HPDE6-E6E7 (cell line): ENCODE measurements at regions not wholly inside any gene's neighbourhood (a gene's known extent, or its start where the extent isn't known, plus 50 kb on each side); places are given as distances from the start of the nearest gene placed in this dataset.
"Not testable (repeated sequence)": the region's sequence is repeated elsewhere in the genome, so short reads cannot be mapped to it uniquely, and the experiment has no call there.

Source experiments
- DNase-seq: peaks from one replicate; pipeline ENCODE4 v3.0.0; 2011; ENCODE audit warnings: missing footprints; ENCODE audit errors: extremely low spot score

DNA sequence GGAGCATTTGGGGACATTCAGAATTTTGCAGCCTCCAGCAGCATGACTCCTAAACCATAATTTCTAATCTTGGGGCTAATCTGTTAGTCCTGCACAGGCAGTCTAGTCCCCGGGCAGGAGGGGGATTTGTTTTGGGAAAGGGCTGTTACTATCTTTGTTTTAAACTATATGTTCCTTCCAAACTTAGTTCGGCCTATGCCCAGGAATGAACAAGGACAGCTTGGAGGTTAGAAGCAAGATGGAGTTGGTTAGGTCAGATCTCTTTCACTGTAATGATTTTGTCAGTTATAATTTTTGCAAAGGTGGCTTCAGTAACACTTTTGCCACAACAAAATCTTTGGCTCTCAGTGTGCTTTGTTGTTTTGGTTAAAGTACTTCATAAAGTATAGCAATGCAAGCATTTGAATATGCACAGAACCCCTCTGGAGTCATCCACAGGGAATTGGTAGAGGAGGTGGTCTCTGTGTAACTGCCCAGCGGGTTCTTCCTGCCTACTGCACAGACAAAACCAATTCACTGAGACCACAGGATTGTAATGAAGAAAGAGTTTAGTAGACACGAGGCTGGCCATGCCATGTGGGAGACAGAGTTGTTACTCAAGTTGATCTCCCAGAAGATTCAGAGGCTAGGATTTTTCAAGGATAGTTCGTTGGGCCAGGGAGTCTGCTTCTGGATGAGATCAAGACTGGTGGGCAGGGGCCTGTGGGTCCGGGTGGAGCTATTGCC lies 224.1 kb upstream of the MYLIP start:
- DNase-seq: no peak

DNA sequence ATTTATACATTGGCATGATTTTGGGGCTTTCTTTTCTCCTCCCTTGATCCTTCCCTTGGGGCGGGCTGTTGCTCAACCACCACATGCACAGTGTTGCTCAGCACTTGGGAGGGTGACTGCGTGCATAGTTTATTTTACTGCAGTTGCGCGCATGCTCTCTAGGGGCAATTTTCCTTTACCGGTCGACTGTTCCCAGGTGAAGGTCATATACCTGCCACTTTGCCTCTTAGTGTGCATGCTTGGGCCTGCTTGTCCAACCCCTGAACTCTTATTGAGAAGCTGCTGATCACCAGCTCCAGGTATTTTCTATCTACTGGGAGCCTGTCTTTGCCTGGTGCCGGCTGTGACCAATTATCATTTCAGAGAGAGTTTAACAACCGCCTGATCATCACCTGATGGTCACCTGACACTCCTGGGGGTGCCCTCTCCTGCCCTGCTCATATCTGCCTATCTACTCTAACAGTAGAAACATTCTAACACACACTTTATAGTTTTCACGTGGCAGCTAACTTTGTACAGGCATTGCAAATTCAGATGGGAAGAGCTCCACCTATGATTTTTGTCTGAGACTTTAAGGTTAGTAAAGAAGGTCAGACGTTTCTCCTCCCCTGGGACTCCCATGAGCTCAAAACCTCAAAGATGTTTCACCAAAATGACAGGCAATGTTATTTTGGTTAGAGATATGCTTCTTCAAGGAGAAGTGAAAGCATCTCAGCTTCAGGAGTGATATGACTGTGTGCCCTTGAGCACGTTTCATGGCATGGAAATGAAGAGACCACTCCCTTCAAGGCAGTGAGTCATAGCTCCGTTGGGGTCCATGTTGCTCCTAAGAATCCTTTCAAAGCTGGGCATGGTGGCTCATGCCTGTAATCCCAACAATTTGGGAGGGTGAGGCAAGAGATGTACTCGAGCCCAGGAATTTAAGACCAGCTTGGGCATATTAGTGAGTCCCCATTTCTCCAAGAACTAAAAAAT lies 227.5 kb upstream of the MYLIP start:
- DNase-seq: no peak

DNA sequence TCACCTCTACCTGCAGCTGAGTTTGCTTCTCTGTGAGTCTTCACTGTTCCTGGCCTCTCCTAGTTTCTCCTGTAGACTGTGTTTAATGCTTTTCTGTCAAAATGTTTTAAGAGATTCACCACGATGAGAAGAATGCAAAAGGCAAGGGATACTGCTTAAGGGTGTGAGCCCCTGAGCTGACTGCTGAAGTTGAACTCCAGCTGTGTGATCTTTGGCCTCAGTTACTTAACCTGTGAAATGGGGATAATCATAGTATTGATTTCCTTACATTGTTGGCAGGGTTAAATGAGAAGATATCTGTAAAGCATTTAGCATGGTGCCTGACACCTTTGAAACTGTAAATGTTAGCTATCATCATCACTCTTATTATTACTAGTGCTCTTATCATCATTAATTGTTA lies 230.2 kb upstream of the MYLIP start:
- DNase-seq: no peak

DNA sequence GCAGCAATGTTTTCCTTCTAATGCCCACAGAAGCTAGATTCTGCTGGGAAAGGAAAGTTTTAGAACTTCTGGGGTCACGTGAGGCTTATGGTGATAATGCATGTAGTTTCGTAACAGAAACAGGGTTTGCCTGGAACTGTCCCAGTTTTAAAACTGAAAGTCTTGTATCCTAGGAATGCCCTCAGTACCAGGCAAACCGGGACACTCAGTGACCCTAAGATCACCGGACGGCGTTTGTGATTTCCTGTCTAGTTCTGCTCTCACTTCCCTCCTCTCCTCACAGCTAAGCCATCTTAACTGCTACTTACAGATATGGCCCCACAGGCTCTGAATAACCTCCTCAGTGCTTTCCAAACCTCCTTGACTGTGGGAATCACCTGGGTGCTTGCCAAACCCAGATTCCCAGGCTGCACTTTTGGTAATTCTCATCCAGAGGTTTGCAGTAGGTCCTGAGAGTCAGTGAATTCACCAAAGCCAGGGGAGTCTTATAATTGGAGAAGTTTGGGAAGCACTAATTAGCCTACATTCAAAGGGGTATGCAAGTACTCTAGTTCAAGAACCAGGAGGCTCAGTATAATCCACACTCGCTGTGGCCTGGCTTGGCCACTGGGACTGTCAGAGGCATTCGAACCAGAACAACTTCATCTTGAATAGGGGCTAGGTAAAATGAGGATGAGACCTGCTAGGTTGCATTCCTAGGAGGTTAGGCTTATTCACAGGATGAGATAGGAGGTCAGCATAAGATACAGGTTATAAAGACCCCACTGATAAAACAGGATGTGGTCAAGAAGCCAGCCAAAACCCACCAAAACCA lies 231.6 kb upstream of the MYLIP start:
- no peak for DNase-seq

DNA sequence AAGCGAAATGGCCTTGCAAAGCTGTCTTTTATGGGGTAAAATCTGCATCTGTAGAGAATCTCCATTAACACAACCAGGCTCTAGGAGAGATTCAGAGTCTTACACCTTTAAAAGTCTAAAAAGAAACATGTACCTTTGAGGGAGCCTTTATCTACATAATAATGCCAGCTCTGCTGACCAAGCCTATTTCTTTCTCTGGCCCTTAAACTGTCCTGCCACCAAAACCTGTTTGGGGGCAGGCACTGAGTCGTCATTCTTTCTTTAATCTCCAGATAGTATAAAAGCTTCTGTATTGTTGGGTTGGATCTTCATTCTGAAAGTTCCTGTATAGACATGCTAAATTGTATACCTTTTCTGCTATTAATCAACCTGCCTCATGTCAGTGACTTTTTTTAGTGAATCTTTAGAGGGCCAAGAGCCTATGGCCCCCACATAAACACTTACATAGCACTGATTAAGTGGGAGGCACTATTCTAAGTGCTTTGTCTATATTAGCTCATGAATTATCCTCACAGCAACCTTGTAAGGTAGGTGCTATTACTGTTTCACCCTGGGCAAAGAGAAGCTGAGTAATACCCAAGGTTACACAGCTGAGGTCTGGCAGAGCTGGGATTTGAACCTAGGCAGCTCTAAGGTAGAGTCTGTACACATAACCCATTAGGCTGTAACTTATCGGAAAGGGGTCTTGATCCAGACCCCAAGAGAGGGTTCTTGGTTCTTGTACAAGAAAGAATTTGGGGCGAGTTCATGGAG lies 232.3 kb upstream of the DTNBP1 start:
- DNase-seq: no peak

DNA sequence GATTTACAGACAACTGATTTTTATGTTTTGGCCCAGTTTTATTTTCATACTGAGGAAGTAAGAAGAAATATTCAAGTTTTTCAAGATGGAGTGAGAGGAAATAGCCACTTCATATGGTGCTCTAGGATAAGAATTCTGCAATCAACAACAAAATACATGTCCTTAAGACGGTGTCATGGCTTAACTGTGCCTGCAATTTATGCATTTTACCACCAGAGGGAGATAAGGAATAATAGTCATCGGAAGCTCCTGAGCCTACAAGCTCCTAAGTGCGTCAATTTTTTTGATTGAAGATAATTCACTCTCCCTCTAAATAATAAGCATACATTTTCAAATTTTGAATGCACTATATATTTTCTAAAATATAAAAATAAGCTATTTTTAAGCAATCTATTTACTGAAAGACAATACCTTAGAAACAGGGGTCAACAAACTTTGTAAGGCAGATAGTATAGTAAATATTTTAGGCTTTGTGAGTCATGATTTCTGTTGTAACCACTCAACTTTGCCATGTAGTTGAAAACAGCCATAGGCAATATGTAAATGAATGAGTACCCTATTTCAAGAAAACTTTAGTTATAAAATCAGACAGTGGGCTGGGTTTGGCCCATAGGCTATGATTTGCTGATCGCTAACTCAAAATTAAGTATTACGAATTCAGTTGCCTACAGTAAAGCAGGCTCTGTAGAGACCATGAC lies 230.9 kb upstream of the DTNBP1 start:
- DNase-seq: no peak

DNA sequence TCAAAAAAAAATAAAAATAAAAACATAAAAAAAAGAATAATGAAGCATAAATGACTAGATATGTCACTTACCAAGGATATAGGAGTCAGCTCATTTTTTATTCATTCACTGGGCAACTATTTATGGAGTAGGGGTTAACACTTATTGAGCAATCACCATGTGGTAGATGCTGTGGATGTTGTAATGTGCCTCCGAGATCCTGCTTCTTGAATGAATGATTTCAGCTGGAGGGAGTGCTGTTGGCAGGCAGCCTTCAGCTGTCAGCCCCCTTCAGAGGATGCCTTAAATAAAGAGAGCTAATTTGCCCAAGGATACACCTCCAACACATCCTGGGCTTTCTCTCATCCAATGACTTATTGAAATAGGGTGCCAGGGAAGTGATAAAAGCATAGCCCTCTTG lies 229.5 kb upstream of the DTNBP1 start:
- DNase-seq: no peak

DNA sequence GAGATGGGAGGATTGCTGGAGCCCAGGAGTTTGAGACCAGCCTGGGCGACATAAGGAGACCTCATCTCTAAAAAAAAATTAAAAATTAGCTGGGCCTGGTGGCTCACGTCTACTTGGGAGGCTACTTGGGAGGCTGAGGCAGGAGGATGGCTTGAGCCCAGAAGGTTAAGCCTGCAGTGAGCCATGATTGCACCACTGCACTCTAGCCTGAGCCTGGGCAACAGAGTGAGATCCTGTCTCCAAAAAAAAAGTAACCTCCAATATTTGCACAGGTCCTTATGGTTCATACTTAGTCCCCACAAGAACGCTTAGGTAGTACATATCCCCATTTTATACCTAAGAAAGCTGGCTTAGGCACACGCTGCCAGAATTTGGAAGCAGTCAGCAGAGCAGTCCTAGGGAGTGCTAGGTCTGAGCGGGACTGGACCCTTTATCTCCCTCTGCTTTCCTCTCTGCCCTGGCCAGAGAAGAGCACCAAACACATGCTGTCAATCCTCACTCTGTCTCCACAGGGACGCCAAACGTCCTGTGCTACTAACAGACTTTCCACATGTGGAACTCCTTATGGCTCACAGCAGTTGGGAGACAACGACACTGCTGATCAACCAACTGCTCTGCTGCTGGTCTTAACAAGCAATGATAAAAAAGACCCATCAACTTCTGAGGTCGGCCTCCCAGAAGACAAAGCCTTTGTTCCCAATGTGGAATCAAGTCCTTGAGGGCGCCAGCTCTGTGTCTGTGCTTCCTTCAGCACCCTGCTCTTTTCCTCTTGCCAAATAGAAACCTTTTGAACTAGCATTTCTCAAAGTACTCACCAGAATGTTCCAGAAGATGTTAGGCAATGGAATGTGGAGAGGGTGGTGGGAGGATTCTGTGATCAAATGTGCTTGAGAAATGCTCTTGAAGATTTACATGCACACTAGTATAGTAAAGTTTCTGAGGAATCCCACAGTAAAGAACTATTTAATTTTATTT lies 226.3 kb upstream of the DTNBP1 start:
- DNase-seq: no peak

DNA sequence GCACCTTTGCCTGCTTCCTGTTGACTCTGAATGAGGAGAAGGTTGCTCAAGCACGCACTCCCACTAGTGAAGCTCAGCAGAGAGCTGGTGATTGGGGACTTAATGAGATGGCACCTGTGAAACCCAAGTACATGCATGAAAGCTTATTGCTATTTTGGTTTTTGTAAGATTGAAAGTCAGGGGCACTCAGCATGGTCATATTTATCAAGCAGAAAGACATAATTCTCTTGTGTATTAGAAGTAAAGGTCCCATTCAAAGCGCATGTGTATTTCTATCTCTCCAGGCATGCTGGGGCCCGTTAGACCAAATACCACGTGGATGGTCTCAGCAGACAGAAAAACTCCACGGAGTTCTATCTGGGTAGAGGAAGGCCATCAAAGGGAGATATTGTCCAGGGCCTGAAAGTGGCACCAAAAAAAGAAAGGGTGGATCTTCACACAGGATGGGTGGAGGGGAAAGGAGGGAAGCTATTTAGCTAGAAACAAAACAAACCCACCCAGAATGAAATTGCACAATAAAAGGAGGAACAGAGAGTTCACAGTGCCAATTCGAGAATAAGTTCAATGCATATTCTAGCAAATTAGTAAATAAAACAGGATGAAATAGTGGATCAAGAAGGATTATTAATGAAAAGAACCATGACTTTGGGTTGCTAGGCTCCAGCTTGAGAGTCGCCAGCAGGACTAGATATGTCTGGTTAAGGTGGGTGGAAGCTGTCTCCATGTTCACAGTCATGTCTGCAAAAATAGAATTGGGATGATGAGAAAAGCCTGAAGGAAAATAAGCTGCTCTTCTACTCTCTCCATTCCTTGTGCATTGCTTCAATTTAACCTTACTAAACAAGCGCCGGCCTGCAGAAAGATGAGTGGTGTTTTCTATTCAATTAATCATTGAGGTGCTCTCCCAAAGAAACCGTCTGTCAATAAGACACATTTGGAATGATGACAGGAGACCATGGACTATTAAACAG lies 224.9 kb upstream of the DTNBP1 start:
- no peak for DNase-seq

DNA sequence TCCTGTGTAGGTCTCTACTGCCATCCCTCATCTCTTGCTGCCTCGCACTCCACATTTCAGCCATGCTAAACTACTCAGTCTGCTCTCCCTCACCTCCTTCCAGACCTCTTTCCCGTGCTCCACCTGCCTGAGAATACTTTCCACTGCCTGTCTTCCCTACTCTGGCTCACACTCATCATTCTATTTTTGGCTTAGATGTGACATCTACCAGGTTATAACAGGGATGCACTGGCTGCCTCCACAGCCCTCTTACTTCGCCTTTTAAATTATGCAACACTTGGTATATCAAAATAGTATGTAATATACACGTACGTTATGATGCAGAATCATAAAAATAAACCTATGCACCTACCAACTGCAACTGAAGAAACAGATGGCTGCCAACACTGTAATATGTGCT lies 222.8 kb upstream of the DTNBP1 start:
- DNase-seq: no peak

DNA sequence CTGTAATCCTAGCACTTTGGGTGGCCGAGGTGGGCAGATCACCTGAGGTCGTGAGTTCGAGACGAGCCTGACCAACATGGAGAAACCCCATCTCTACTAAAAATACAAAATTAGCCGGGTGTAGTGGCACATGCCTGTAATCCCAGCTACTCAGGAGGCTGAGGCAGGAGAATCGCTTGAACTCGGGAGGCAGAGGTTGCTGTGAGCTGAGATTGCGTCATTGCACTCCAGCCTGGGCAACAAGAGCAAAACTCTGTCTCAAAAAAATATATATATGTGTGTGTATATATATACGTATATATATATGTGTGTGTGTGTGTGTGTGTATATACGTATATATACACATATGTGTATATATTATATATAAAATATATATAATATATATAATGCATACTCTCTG lies 220.8 kb upstream of the DTNBP1 start:
- DNase-seq: not testable (repeated sequence)

DNA sequence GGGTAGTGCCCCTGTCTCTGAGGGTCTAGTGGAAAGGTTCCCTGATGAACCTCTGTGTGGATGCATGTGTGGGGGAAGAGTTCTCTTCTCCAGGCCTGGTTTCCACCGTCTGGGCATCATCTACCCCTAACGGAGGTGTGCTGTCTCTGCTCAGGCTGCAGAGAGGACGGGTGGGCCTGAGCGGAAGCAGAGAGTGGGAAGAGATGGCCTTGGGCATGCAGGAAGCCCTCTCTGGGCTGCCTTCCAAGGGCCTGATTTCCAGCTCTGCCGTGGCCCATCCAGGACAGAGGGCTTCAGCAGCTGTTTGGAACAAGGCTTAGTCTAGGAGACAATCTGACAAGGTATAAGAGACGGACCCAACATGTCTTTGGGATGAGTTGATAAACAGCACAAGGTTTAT lies 220.1 kb upstream of the DTNBP1 start:
- DNase-seq: no peak

DNA sequence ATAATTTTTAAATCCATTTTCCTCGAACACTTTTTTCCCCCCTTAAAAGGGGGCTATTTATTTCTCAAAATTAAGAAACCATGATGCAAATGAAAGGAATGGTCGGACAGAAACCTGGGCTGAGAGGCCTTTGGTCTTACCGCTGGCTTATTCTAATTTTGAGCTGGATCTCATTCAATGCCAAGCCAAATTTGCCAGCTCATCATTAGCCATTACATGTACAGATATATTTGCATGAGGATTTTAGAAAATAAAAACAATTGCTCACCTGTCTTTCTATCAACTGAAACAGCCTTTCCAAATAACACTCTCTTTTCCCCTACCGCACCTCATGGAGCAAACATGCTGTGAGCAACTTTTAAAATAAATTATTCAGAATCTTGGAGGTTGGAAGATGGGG lies 219.5 kb upstream of the DTNBP1 start:
- no peak for DNase-seq

DNA sequence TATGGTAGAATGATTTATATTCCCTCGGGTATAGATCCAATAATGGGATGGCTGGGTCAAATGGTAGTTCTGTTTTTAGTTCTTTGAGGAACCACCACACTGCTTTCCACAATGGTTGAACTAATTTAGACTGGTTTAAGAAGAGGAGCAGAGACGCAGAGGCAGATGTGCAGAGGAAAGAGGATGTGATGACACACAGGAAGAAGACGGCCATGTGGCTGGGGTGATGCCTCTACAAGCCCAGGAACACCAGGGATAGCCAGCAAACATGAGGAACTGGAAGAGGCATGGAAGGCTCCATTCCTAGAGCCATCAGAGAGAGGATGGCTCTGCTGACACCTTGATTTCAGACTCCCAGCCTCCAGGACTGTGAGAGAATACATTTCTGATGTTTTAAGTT lies 218.3 kb upstream of the DTNBP1 start:
- DNase-seq: no peak

DNA sequence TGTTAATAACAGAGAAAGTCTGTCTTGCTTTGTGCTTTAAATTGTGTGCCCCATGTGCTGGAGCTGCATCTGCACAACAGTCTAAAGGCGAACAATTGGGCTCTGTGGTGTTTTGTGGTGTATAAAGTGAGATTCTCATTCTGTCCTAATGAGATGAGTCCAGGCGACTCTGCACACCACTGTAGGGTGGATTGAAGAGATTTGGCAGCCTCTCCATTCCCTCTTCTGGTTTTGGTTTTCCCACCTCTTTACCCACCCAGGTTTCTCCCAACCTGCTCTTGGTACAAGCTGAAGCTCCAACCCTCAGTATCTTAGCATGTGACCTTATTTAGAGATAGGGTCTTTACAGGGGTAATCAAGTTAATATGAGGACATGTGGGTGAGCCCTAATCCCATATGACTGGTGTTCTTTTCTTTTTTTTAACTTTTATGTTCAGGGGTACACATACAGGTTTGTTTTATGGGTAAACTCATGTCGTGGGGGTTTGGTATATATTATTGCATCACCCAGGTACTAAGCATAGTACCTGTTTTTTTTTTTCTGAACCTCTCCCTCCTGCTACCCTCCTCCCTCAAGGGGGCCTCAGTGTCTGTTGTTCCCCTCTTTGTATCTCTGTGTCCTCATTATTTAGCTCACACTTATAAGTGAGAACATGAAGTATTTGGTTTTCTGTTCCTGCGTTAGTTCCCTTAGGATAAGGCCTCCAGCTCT lies 217.6 kb upstream of the DTNBP1 start:
- DNase-seq: no peak

DNA sequence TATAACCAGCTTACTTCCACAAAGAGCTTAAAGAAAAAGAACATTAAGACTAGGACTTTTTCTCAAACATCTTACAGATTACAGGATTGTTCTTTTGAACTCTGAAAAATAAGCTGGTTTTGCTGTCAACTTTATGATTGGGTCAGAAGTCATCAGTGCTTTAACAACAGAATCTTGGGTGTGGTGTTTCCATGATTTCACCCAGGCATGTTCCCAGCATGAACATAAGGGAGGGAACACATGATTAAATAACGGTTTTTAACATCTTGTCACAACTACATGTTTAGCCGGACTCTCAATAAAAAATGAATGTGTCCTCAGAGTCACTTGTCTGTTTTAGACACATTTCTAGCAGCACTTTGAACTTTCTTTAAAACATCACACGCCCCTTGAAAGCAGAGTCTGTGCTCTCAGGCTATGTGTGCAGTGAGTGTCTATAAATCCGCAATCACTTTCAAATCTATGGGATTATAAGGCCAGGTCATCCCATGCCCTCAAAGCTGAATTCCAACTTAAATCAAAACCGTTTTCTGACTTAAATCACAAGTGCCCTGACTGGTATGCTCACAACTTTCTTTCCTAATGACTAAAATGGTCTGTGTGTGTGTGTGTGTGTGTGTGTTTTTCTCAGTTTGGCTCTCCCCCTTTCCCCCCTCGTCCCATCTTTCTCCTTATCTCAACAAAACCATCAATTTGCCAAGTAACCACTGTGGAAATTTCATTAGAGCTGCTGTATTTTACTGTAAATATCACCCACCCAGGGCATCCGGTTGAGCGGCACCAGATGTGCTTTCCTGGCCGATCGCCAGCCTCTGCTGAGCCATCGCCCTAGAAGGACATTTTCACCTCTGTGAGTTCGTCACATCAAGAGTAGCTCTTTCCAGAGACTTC lies 216.8 kb upstream of the DTNBP1 start:
- no peak for DNase-seq

DNA sequence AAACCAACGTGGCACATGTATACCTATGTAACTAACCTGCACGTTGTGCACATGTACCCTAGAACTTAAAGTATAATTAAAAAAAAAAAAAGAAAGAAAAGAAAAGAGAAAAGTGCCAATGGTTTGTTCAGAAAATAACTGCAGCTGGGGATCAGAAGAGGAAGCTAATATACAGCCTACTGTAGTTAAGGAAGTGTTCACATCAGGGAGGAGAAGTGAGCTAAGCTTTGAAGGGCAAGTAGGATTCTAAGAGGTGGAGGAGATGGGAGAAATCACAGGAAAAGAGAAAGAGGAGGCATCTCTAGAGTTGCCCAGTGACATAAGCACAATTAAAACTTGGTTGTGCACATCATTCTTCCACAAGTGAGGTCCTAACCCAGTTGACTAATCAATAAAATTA lies 214.4 kb upstream of the DTNBP1 start:
- no peak for DNase-seq
